ENCODE measurements at regions not wholly inside any gene's neighbourhood (a gene's known extent, or its start where the extent isn't known, plus 50 kb on each side); places are given as distances from the start of the nearest gene placed in this dataset.

- Histone ChIP-seq H3K4me3 (no peak overlapping the region), H3K4me1 (no peaks in the 10 kb centered on the region), H3K27me3 (no peaks in the 10 kb centered on the region), H3K27ac (no peak overlapping the region), H3K36me3 (no peaks in the 10 kb centered on the region), H3K9me3 (no peaks in the 10 kb centered on the region)
- no peak for TF ChIP-seq POLR2A (IDR thresholded peaks at IDR 0.05)
- TF ChIP-seq, protein P1, sequence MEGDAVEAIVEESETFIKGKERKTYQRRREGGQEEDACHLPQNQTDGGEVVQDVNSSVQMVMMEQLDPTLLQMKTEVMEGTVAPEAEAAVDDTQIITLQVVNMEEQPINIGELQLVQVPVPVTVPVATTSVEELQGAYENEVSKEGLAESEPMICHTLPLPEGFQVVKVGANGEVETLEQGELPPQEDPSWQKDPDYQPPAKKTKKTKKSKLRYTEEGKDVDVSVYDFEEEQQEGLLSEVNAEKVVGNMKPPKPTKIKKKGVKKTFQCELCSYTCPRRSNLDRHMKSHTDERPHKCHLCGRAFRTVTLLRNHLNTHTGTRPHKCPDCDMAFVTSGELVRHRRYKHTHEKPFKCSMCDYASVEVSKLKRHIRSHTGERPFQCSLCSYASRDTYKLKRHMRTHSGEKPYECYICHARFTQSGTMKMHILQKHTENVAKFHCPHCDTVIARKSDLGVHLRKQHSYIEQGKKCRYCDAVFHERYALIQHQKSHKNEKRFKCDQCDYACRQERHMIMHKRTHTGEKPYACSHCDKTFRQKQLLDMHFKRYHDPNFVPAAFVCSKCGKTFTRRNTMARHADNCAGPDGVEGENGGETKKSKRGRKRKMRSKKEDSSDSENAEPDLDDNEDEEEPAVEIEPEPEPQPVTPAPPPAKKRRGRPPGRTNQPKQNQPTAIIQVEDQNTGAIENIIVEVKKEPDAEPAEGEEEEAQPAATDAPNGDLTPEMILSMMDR (IDR thresholded peaks at IDR 0.05): no peak
- WGBS, 2 donors: 20 to 27% methylated on average over 1 to 2 of the region's 2 CpGs
- intact Hi-C loops (cut with DNase I): no loop called here
- no peak for DNase-seq
These were observed 209.5 kb downstream of the EBLN2 start for GRCh38 chr3:73270839-73271483.

- H3K36me3 ChIP-seq: no peaks in the 10 kb centered on the region
- DNase-seq: no peak
- H3K27me3 ChIP-seq: no peaks in the 10 kb centered on the region
- H3K4me1 ChIP-seq: no peaks in the 10 kb centered on the region
- H3K4me3 ChIP-seq: no peak overlapping the region
- no peaks in the 10 kb centered on the region for H3K9me3 ChIP-seq
- WGBS, 2 donors: 71 to 82% methylated on average over 4 of the region's 4 CpGs
- no peak overlapping the region for H3K27ac ChIP-seq
- no peak for TF ChIP-seq POLR2A (IDR thresholded peaks at IDR 0.05)
- TF ChIP-seq, protein P1 (IDR thresholded peaks at IDR 0.05): no peak
- intact Hi-C loops (cut with DNase I): no loop called here
These were observed 211.9 kb downstream of the EBLN2 start for GRCh38 chr3:73273341-73273740.

DNA sequence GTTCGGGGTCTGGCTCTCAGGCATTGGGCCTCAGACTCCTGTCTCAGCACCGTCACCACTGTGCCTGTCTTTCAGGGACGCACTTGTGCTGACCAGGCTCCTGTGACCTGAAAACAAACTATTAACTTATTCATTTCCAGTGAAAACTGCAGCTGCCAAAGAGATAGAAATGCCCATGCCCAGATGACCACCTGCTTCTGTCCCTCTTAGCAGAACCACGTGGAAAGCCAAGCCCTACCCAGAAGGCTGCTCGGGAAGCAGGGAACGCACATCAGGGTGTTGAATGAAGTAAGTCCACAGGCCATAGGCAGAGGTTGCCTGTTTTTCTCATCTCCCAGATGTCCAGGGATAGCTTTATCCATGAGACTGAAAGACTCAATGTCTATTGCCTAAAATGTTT lies 219.3 kb downstream of the EBLN2 start:
- TF ChIP-seq, protein P1 (IDR thresholded peaks at IDR 0.05): no peak
- TF ChIP-seq POLR2A (IDR thresholded peaks at IDR 0.05): no peak
- WGBS, 2 donors: 60 to 73% methylated on average over 3 to 6 of the region's 6 CpGs
- DNase-seq: no peak
- no peaks in the 10 kb centered on the region for H3K27me3 ChIP-seq
- H3K4me3 ChIP-seq: no peak overlapping the region
- no peaks in the 10 kb centered on the region for H3K36me3 ChIP-seq
- H3K4me1 ChIP-seq: no peaks in the 10 kb centered on the region
- H3K9me3 ChIP-seq: no peaks in the 10 kb centered on the region
- intact Hi-C loops (cut with DNase I): no loop called here
- no peak overlapping the region for H3K27ac ChIP-seq

- Histone ChIP-seq H3K9me3 (no peaks in the 10 kb centered on the region), H3K36me3 (no peaks in the 10 kb centered on the region), H3K4me1 (no peaks in the 10 kb centered on the region), H3K27me3 (no peaks in the 10 kb centered on the region), H3K4me3 (no peak overlapping the region), H3K27ac (no peak overlapping the region)
- intact Hi-C loops (cut with DNase I): no loop called here
- 83 to 92% methylated on average over 9 of the region's 9 CpGs for WGBS, 2 donors
- TF ChIP-seq, protein P1 (IDR thresholded peaks at IDR 0.05): no peak
- TF ChIP-seq POLR2A (IDR thresholded peaks at IDR 0.05): no peak
- no peak for DNase-seq
These were observed 223.0 kb downstream of the EBLN2 start for GRCh38 chr3:73284472-73284871.

DNA sequence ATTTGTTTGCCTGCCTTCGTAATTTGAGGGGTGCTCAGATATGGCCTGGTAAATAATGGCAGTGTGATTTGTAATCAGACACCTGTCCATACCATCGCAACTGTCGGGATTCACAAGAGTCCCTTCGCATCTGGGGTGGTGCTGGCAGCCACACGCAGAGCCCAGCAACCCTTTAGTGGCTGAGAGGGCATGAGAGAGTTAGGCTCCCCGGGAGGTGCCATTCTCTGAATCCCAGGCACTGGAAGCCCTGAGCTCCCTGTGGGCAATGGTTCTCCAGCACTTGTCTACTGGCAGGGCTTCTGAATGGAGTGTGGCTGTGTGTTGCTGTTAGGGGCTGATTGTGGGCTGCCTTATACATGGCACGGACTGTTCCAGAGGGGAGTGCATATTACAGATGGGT lies 230.1 kb downstream of the EBLN2 start:
- 57 to 58% methylated on average over 1 to 2 of the region's 7 CpGs for WGBS, 2 donors
- no peaks in the 10 kb centered on the region for H3K4me1 ChIP-seq
- no peaks in the 10 kb centered on the region for H3K9me3 ChIP-seq
- H3K27ac ChIP-seq: no peak overlapping the region
- no peak for TF ChIP-seq POLR2A (IDR thresholded peaks at IDR 0.05)
- TF ChIP-seq, protein P1 (IDR thresholded peaks at IDR 0.05): no peak
- no peaks in the 10 kb centered on the region for H3K27me3 ChIP-seq
- H3K4me3 ChIP-seq: no peak overlapping the region
- intact Hi-C loops (cut with DNase I): no loop called here
- no peak for DNase-seq
- no peaks in the 10 kb centered on the region for H3K36me3 ChIP-seq
